Testis (tissue), 2 donors: ENCODE measurements at regions not wholly inside any gene's neighbourhood (a gene's known extent, or its start where the extent isn't known, plus 50 kb on each side); places are given as distances from the start of the nearest gene placed in this dataset.

ENCODE experiments used
- CTCF ChIP-seq, 3 experiments: fragments of 450-650 bp in 2 of 3; fragments of 200-600 bp in 1 of 3; sonication (generic) in 1 of 3; IDR thresholded peaks; one replicate each; pipeline ENCODE4 v1.5.1; 2016 to 2019; ENCODE audit warnings: antibody characterized with exemption in 3 of 3, mild to moderate bottlenecking in 2 of 3, moderate library complexity in 1 of 3
- POLR2A ChIP-seq: fragments of 450-650 bp; IDR thresholded peaks from one replicate; pipeline ENCODE4 v1.6.1; 2017; ENCODE audit warnings: antibody characterized with exemption, mild to moderate bottlenecking, moderate library complexity

GRCh38 chr18:65606551-65607130, 144.2 kb upstream of the CDH7 start:
- TF ChIP-seq POLR2A (no peak), CTCF (IDR thresholded peaks at IDR 0.05) (no peak)
